ENCODE measurements at regions not wholly inside any gene's neighbourhood (a gene's known extent, or its start where the extent isn't known, plus 50 kb on each side); places are given as distances from the start of the nearest gene placed in this dataset.

DNA sequence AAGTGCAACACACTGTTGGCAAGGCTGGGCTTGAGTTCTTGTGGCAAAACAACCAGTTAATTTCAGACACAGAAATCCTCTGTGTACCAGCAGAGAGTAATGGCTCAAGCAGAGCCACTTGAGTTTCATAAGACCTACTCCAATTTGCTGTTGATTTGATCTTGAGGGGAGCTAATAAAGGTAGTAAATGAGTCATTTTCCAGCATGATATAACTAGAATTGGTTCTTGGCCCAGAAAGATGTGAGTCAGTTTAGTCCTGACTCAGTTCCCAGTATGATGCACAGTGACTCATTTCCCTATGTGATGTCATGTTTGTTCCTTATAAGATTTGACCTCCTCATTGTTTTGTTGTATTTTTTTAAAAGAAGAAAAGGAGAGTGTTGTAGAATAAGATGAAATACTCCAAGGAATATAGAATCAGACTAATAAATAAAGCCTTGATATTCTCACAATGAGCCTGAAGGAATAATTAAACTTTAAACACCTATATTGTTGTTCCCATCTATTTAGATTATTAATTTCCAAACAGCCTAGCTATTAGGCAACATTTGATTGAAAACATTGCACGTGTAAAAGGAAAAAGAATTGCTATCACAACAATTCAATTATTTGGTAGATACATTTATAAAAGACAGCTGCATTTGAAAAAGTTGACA, 186.2 kb downstream of the REEP3 start:
- DNase-seq (ENCODE audit: low read depth in 2 of 2, low spot score in 1 of 2): no peak

GRCh38 chr10:63708421-63708820, 187.2 kb downstream of the REEP3 start:
- no peak for DNase-seq (ENCODE audit: low read depth in 2 of 2, low spot score in 1 of 2)

DNA sequence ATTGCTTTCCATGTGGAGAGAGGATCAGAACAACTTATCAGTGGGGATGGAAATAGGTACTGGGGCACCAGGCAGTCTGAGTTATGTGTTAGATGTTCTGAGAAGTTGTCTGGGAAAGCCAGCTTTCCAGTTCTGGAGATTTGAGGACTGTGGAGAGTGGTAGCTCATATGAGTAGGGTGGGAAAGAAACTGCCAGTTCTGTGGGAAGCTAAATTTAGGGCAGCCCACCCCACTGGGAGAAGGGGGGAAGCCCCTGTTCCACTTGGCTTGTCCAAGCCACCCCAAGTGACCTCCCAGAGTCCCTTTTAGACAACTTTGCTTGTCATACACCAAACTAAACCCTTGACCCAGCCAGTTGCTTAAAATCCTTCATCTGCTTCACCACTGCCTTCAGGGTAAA, 189.5 kb downstream of the REEP3 start:
- no peak for DNase-seq (ENCODE audit: low read depth in 2 of 2, low spot score in 1 of 2)

DNA sequence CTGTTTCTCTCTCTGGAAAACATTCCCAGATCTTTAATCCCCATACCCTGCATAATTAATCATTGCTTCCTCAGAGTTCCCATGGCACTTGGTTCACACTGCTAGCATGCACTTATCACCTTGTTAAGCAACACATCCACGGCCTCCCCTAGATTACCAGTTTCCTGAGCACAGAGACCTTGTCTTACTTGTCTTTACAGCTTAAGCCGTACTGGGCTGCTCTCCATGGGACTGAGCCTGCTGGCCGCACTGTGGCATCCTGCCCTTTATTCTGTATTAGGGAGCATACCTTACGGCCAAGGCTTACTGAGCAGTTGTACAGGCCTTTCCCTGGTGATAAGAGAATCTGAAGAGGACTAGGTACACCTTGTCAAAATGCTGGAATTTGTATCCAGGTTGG, 190.2 kb downstream of the REEP3 start:
- DNase-seq (ENCODE audit: low read depth in 2 of 2, low spot score in 1 of 2): no peak

DNA sequence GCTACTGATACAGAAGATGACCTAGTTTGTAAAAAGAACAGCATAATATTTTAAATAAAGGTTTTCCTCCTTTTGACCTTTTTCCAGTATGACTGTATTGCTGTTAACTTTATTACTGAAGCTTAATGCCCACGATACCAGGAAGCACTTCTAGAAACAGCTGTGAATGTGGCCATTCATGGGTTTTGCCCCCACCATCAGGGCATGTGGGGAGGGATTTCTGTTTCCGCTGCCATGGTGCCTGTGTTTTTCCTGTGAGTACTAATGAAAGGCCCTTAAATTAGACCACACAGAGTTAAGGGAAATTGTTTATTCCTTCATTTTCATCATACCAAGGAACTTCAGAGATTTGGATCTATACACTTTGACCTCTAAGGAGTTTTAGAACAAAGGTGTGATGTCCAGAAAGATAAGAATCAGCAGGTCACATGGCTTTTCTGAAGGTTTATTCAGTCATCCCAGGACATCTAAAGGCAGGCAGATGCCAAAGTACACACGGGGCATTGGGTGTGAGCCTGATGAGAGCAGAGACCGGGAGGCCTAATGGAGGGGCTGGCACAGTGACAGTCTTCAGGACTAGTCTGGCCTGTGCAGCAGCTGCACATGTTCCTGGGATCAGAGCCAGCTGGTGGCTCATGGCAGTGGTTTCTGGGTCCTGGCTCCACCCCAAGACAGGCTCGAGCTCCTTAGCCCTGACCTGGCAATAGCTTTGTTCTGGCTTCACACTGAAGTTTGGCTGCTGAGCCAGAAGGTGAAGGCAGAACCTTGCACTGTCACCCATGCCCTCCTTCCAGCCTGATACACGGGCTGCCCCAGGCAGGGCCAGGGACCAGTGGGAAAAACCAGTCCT, 190.9 kb downstream of the REEP3 start:
- no peak for DNase-seq (ENCODE audit: low read depth in 2 of 2, low spot score in 1 of 2)

- DNase-seq (ENCODE audit: low read depth in 2 of 2, low spot score in 1 of 2): no peak
Measured at GRCh38 chr10:63712717-63713115, 191.5 kb downstream of the REEP3 start.

DNA sequence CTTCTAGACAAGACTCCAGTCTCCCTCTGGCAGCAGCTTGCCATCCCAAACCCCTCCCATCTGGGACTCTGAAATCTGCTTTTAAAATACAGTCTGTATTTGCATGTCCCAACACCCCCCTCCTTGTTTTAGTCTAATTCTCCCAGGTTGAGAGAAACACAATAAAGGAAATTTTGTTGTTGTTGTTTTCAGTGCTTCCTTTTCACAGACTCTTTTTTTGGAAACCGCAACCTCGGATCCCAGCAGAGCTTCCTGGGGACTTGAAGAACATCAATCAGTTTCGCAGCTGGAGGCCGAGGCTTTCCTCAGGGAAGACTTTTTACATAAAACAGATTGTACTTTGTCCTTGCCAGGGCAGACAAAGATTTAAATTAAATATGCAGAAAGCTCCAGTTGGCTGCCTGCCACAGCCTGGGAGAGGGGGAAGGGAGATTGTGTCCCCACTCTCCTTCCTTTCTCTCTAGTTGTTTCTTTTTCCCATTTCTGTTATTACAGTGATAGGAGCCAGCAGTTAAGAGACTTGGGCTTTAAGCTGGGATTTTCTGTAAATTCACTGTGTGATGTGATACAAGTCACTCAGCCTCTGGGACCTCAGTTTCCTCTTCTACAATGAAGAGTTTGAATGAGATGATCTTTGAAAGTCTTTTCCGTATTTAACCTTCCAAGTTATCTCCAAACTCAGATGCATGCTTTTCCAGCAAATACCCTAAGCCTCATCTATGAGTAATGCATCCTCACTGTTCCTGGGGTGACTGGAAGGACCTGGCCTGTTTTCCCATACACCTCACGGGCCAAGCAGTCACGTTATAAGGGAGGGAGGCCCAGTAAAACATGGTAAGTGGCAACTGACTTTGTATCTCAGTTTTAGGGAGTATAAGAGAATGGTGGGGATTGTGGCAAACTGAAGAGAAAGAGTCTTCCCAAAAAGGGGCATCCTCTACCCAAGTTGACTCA, 192.3 kb downstream of the REEP3 start:
- no peak for DNase-seq (ENCODE audit: low read depth in 2 of 2, low spot score in 1 of 2)

DNA sequence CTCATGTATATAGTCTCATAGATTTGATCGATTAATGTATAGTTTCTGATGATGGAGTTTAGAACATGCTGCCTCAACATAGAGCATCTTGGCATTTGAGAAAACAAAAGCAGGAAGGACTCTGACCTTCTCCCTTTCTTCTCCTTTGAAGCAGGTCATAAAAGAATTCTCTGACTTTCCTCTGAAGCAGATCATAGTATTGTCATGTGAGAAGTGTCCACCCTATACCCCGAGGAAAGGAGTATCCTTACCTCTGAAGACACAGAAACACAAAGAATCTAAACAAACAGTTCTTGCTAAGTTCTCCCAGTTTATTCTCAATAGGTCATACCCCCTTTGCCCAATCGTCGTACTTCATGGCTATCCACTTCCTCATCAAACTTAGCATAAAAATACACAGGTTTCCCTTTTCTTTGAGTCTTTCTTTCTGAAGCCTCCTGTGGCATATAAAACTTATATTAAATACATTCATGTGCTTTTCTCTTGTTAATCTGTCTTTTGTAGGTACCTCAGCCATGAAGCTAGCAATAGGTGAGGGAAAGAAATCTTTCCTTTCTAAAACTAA, 194.9 kb downstream of the REEP3 start:
- DNase-seq (ENCODE audit: low read depth in 2 of 2, low spot score in 1 of 2): no peak

GRCh38 chr10:63717027-63717715, 196.0 kb downstream of the REEP3 start:
- no peak for DNase-seq (ENCODE audit: low read depth in 2 of 2, low spot score in 1 of 2)

DNA sequence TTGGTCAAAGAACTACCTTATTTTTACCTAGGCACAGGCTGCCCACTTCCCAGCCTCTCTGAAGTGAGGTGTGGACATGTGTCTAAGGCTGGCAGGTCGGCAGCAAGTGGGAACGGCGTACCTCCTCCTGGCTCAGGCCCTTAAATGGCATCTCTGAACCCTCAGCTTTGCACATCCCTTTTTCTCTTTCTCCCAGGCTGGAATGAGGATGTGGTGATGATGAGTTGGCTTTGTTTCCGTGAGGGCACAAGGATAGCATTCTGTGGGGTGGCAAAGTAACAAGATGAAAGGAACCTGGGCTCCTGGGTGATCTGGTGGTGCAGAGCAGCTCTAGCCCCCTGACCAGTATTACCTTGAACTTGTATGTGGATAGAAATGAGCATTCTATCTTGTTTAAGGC, 196.8 kb downstream of the REEP3 start:
- no peak for DNase-seq (ENCODE audit: low read depth in 2 of 2, low spot score in 1 of 2)

- no peak for DNase-seq (ENCODE audit: low read depth in 2 of 2, low spot score in 1 of 2)
Measured at GRCh38 chr10:63718421-63718820, 197.2 kb downstream of the REEP3 start.

GRCh38 chr10:63719226-63719856, 198.1 kb downstream of the REEP3 start:
- no peak for DNase-seq (ENCODE audit: low read depth in 2 of 2, low spot score in 1 of 2)

DNA sequence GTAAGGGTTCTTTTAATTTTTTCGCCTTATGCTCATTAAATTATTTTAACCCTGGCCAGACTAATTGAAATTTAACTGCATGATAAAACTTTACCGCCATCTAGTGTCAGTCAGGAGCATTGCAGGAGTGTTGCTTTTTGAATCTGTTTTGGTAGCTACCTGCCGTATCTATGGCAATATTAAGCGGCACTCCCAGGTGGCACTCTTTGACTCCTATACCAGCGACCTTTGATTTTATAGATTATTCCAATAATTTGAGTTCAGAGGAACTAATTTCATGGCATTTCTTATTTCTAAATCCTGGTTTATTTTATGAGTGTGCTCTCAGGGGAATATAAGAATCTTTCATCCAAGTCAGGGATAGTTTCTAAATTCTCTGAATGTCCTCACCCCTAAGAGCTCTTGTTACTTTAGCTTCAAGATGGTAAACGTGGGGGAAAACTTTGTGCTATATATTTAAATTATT, 198.9 kb downstream of the REEP3 start:
- DNase-seq (ENCODE audit: low read depth in 2 of 2, low spot score in 1 of 2): peak in 1 of 2 donors; percentile 5

DNA sequence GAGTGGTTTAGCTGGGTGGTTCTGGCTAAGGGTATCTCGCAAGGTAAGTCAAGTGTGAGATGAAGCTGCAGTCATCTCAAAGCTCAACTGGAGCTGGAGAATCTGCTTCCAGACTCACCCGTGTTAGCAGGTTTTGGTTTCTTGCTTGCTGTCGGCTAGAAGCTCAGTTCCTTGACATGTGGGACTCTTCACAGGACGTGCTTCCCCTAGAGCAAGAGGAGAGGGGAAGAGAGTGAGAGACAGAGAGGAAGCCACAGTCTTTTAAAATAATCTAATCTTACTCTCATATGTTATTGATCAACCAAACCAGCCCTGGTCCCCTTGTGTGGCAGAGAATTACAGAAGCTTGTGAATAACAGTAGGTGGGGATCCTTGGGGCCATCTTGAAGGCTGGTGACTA, 199.5 kb downstream of the REEP3 start:
- DNase-seq (ENCODE audit: low read depth in 2 of 2, low spot score in 1 of 2): no peak

DNA sequence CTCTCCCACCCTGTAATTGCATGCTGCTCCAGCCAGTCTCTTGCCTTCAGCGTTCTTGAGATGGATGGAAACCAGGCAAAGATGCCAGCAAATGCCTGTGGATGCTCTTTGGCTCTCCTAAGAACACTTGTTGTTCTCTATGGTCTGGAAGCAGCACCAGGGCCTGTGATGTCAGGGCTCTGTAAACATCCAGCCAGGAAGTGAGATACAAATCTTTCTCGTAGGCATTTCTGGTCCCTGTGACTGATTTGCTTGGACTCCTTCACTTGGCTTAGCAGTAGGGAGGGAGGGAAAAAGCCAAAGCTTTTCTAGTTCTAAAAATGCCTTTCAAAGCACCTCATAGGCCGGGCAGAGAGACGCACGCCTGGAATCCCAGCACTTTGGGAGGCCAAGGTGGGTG, 201.3 kb downstream of the REEP3 start:
- no peak for DNase-seq (ENCODE audit: low read depth in 2 of 2, low spot score in 1 of 2)

DNA sequence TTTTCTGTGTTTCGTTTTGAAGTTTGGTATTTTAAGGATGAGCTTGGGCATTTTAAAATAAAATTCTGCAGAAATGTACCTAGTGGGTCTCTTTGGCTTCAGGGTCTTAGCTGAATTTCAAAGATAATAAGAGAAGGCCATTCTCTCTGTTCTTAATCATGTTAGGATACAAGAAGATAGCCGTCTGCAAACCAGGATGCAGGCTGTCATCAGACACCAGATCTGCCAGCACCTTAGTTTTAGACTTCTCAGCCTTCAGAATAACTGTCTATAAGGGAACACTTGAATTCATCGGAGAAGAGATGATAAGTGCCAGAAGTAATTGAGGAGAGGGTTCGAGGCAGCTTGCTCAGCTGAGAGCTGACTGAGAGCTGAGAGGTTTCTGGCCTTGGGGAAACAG, 202.1 kb downstream of the REEP3 start:
- no peak for DNase-seq (ENCODE audit: low read depth in 2 of 2, low spot score in 1 of 2)

- DNase-seq (ENCODE audit: low read depth in 2 of 2, low spot score in 1 of 2): no peak
Measured at GRCh38 chr10:63723741-63724140, 202.5 kb downstream of the REEP3 start.

DNA sequence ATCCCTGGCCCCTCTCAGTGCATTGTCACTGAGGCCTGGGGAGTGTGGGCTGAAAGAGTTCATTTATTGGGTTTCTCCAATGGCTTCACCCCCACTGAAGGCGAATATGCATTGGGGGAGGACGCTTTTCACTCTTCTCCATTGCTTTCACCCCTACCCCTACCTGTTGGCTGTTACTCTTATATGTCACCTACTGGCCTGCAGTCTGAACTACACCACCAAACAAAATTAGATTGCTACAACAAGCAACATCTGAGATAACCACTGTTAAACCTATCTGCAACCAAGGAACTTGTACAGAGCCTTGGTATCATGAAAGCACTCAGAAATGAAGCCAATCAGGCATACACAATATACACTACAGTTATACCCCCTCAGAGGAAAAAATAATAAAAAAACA, 203.7 kb downstream of the REEP3 start:
- DNase-seq (ENCODE audit: low read depth in 2 of 2, low spot score in 1 of 2): no peak

- DNase-seq (ENCODE audit: low read depth in 2 of 2, low spot score in 1 of 2): no peak
Measured at GRCh38 chr10:63726867-63727266, 205.7 kb downstream of the REEP3 start.

DNA sequence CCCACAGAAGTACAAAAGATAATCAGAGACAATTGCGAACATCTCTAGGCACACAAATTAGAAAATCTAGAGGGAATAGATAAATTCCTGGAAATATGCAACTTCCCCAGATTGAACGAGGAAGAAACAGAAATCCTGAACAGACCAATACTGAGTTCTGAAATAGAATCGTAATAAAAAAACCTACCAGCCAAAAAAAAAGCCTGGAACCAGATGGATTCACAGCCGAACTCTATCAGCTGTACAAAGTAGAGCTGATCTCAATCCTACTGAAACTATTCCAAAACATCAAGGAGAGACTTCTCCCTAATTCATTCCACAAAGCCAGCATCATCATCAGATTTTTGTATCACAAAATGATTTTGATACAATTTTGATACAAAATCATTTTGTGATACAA, 206.4 kb downstream of the REEP3 start:
- no peak for DNase-seq (ENCODE audit: low read depth in 2 of 2, low spot score in 1 of 2)

Measured in stimulated activated CD8-positive, alpha-beta memory T cell treated with anti-CD3 and anti-CD28 coated beads, Interleukin-4, amount 100 ng/mL, for 1 hour (primary cell).